ENCODE measurements at regions not wholly inside any gene's neighbourhood (a gene's known extent, or its start where the extent isn't known, plus 50 kb on each side); places are given as distances from the start of the nearest gene placed in this dataset.

DNA sequence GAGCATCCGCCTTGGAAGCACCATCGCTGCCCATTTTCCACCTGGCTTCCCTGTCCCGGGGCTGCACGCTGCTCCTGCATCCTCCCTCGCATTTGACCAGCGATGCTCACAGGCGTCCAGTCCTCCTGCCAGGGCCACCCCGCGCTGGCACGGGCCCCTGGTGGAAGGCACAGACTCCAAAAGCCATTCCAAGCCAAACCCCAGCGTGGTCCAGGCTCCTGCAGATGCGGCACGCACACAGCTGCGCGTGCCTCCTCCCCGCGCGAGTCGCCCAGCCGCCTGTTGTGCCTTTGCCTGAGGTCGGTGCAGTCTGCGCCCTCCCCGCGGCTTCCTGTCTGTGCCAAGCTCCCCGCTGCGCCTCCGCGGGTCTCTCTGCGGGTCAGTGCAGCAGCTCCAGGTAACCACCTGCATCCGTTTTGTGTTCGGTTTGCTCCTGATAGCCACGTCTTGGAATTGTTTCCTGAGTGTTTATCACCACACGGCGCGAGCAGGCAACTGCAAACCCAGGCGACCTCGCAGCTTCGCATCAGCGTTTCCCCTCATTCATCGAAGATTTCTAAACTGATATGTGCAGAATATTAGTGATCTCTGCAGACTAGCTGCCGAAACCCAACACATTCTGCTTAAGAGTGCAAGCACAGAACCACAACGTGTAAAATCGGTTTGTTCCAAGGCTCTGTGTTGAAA lies 65.2 kb upstream of the SALL3 start:
- Histone ChIP-seq H3K79me2 (ENCODE audit: low read length) (no peaks in the 10 kb centered on the region), H2AFZ (ENCODE audit: low read depth, low read length) (no peak overlapping the region), H4K20me1 (ENCODE audit: insufficient read depth, low read length) (no peaks in the 10 kb centered on the region), H3K36me3 (replicated peaks; ENCODE audit: low read depth, low read length) (no peaks in the 10 kb centered on the region), H3K4me2 (ENCODE audit: low read length) (no peak overlapping the region), H3K4me1 (ENCODE audit: low read length) (no peaks in the 10 kb centered on the region), H3K9me3 (ENCODE audit: insufficient read depth, low read length) (peaks cover 8% of the 10 kb centered on the region; the same call in 1 of the 2 replicates), H3K27me3 (ENCODE audit: low read depth, low read length) (no peaks in the 10 kb centered on the region), H3K4me3 (ENCODE audit: low read length) (no peak overlapping the region), H3K9ac (ENCODE audit: low read length) (no peak overlapping the region), H3K27ac (ENCODE audit: low read length) (no peak overlapping the region)
- TF ChIP-seq, protein P1, sequence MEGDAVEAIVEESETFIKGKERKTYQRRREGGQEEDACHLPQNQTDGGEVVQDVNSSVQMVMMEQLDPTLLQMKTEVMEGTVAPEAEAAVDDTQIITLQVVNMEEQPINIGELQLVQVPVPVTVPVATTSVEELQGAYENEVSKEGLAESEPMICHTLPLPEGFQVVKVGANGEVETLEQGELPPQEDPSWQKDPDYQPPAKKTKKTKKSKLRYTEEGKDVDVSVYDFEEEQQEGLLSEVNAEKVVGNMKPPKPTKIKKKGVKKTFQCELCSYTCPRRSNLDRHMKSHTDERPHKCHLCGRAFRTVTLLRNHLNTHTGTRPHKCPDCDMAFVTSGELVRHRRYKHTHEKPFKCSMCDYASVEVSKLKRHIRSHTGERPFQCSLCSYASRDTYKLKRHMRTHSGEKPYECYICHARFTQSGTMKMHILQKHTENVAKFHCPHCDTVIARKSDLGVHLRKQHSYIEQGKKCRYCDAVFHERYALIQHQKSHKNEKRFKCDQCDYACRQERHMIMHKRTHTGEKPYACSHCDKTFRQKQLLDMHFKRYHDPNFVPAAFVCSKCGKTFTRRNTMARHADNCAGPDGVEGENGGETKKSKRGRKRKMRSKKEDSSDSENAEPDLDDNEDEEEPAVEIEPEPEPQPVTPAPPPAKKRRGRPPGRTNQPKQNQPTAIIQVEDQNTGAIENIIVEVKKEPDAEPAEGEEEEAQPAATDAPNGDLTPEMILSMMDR (IDR thresholded peaks at IDR 0.05; ENCODE audit: low read depth, low read length): no peak
- no peak for TF ChIP-seq EZH2phosphoT487 (IDR thresholded peaks at IDR 0.05; ENCODE audit: low read depth)

DNA sequence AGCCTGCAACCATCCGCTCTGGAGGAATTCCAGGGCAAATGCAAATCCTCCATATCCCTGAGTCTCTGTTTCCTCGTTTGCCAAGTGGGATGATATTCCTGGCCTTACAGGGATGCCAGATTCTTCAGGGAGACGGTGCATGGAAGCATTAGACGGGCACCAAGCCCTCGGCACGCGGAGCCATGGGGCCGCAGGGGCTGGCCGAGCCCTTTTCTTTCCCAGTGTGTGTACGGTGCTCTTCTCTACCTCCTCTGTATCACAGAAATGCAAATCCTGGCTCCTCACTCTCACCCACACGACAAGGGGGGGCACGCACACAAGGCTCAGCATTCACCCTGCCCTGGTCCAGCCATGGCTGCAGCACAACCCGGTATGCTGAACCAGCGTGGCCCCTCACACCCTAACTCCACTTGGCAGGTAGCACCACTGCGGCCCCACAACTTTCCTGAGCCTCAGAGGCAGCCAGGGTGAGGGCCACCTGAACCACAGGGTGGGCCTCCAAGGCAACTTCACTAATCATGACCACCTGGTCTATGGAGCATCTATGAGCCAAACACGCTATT lies 64.1 kb upstream of the SALL3 start:
- Histone ChIP-seq H3K4me2 (ENCODE audit: low read length) (no peak overlapping the region), H3K27ac (ENCODE audit: low read length) (no peak overlapping the region), H3K27me3 (ENCODE audit: low read depth, low read length) (no peaks in the 10 kb centered on the region), H4K20me1 (ENCODE audit: insufficient read depth, low read length) (no peaks in the 10 kb centered on the region), H3K9ac (ENCODE audit: low read length) (no peak overlapping the region), H3K79me2 (ENCODE audit: low read length) (no peaks in the 10 kb centered on the region), H2AFZ (ENCODE audit: low read depth, low read length) (no peak overlapping the region), H3K4me3 (ENCODE audit: low read length) (no peak overlapping the region), H3K4me1 (ENCODE audit: low read length) (no peaks in the 10 kb centered on the region), H3K36me3 (replicated peaks; ENCODE audit: low read depth, low read length) (no peaks in the 10 kb centered on the region), H3K9me3 (ENCODE audit: insufficient read depth, low read length) (peaks cover 8% of the 10 kb centered on the region; the same call in 1 of the 2 replicates)
- TF ChIP-seq, protein P1 (IDR thresholded peaks at IDR 0.05; ENCODE audit: low read depth, low read length): no peak
- no peak for TF ChIP-seq EZH2phosphoT487 (IDR thresholded peaks at IDR 0.05; ENCODE audit: low read depth)

DNA sequence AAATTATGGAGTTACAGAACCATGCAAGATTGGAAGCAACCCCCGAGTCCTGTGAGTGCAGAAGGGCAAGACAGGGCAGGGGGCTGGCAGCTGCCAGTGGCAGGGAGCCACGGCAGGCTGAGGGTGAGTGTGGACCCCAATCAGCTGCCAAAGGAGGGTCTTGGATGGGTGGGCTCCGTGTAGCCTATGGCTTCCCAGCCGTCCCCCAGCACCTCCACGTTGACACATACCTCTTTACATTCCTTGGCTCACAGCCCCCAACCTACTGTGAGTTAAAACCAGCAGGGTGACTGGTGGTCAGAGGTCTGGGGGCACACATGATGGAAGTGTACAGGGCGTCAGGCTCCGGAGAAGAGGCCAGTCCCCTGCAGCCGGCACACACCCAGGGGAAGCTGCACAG lies 60.9 kb upstream of the SALL3 start:
- Histone ChIP-seq H3K79me2 (ENCODE audit: low read length) (no peaks in the 10 kb centered on the region), H3K36me3 (replicated peaks; ENCODE audit: low read depth, low read length) (no peaks in the 10 kb centered on the region), H3K4me1 (ENCODE audit: low read length) (no peaks in the 10 kb centered on the region), H4K20me1 (ENCODE audit: insufficient read depth, low read length) (no peaks in the 10 kb centered on the region), H2AFZ (ENCODE audit: low read depth, low read length) (no peak overlapping the region), H3K27ac (ENCODE audit: low read length) (no peak overlapping the region), H3K27me3 (ENCODE audit: low read depth, low read length) (no peaks in the 10 kb centered on the region), H3K4me2 (ENCODE audit: low read length) (no peak overlapping the region), H3K9ac (ENCODE audit: low read length) (no peak overlapping the region), H3K4me3 (ENCODE audit: low read length) (no peak overlapping the region), H3K9me3 (ENCODE audit: insufficient read depth, low read length) (peaks cover 8% of the 10 kb centered on the region; the same call in 1 of the 2 replicates)
- TF ChIP-seq EZH2phosphoT487 (IDR thresholded peaks at IDR 0.05; ENCODE audit: low read depth): no peak
- TF ChIP-seq, protein P1 (IDR thresholded peaks at IDR 0.05; ENCODE audit: low read depth, low read length): no peak

DNA sequence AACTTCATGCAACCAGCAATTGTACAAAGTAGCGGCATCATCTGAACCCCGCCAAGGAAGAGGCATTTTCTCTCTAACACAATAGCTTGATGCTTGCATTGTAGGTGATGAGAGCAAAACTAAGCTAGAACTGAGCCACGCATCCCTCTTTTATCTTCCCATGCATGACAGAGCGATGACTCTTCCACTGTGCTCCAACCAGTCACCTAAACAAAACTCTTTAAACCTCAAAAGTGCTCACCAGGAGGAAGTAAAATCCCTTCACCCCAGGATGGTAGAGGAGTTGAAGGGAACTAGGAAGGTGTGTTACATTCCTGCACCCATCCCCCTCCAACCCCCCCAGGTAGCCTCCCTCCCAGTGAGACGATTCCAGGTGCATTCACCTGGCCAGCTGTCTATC lies 59.7 kb upstream of the SALL3 start:
- H3K79me2 ChIP-seq (ENCODE audit: low read length): no peaks in the 10 kb centered on the region

More for the DNA sequence above, 59.7 kb upstream of the SALL3 start:
- Histone ChIP-seq H3K36me3 (replicated peaks; ENCODE audit: low read depth, low read length) (no peaks in the 10 kb centered on the region), H3K4me2 (ENCODE audit: low read length) (no peak overlapping the region), H3K9me3 (ENCODE audit: insufficient read depth, low read length) (peaks cover under 1% of the 10 kb centered on the region; the same call in 1 of the 2 replicates), H3K27me3 (ENCODE audit: low read depth, low read length) (no peaks in the 10 kb centered on the region), H3K4me3 (ENCODE audit: low read length) (no peak overlapping the region), H2AFZ (ENCODE audit: low read depth, low read length) (no peak overlapping the region), H3K9ac (ENCODE audit: low read length) (no peak overlapping the region), H3K4me1 (ENCODE audit: low read length) (no peaks in the 10 kb centered on the region), H4K20me1 (ENCODE audit: insufficient read depth, low read length) (no peaks in the 10 kb centered on the region), H3K27ac (ENCODE audit: low read length) (no peak overlapping the region)
- TF ChIP-seq, protein P1 (IDR thresholded peaks at IDR 0.05; ENCODE audit: low read depth, low read length): no peak
- TF ChIP-seq EZH2phosphoT487 (IDR thresholded peaks at IDR 0.05; ENCODE audit: low read depth): no peak
